ENCODE measurements at regions not wholly inside any gene's neighbourhood (a gene's known extent, or its start where the extent isn't known, plus 50 kb on each side); places are given as distances from the start of the nearest gene placed in this dataset.

DNA sequence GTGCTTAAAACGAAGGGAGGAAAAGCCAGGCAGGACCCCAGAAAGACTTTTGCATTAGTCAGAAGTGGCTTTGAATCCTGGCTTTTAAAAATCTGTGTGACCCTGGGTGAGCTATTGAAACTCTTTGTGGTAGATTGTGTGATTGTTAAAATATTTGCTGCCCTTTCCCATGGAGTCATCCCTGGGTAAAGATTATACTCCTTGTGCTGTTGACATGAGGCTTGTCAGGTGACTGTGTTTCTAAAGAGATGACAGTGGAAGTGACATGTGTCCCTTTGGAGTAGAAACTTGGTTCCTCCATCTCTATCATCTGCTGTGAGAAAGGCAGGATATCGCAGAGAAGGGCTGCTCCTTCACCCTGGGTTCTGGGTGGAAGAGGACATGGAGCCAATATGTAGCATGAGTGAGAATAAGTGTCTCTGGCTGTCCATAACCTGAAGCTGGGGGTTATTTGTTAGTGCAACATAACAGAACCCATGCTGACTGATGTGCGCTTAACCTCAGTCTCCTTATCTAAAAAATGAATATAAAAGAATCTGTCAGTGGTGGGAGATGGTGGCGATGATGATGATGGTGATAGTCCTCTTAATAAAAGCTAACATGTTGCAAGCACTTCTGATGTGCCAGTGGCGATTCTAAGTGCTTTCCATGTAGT, 187.6 kb downstream of the RHOU start:
- Histone ChIP-seq H3K9me3 (no peaks in the 10 kb centered on the region), H3K27ac (no peak overlapping the region), H3K27me3 (no peaks in the 10 kb centered on the region), H3K4me3 (no peak overlapping the region), H3K36me3 (no peaks in the 10 kb centered on the region), H3K4me1 (peaks cover 0 to 19% of the 10 kb centered on the region in 2 donors)
- DNase-seq (ENCODE audit: low spot score) = no peak
- TF ChIP-seq, protein P1, sequence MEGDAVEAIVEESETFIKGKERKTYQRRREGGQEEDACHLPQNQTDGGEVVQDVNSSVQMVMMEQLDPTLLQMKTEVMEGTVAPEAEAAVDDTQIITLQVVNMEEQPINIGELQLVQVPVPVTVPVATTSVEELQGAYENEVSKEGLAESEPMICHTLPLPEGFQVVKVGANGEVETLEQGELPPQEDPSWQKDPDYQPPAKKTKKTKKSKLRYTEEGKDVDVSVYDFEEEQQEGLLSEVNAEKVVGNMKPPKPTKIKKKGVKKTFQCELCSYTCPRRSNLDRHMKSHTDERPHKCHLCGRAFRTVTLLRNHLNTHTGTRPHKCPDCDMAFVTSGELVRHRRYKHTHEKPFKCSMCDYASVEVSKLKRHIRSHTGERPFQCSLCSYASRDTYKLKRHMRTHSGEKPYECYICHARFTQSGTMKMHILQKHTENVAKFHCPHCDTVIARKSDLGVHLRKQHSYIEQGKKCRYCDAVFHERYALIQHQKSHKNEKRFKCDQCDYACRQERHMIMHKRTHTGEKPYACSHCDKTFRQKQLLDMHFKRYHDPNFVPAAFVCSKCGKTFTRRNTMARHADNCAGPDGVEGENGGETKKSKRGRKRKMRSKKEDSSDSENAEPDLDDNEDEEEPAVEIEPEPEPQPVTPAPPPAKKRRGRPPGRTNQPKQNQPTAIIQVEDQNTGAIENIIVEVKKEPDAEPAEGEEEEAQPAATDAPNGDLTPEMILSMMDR (IDR thresholded peaks at IDR 0.05) = no peak

DNA sequence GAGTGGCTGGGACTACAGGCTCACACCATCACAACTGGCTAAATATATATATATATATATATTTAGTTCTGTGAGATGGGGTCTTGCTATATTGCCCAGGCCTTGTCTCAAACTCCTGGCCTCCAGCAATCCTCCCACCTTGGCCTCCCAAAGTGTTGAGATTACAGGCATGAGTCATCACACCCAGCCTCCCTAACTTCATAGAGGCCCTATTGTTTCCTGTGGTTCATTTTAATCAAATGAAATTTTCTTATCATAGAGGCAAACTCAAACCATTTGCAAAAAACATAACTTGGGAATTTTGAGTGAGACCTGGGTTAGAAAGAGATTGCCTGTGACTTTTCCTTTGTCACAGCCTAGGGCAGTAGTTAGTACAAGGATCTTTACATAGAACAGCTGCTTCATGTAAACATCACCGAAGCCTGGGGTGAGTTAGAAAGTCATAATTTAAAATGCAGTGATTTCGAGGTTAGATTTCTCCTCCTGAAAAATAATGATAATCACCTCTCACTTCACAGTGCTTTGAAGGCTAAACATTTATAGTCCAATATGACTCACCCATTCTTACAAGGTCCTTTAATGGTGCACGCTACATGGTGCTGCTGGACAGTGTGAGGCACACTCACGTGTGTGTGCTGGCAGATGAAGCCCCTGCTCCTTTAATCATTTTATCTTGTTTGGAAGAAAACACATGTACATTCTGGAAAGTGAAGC, 188.9 kb downstream of the RHOU start:
- DNase-seq (ENCODE audit: low spot score) = no peak
- H3K27ac ChIP-seq = no peak overlapping the region
- H3K36me3 ChIP-seq = no peaks in the 10 kb centered on the region
- H3K27me3 ChIP-seq = no peaks in the 10 kb centered on the region
- TF ChIP-seq, protein P1 (IDR thresholded peaks at IDR 0.05) = no peak
- H3K4me1 ChIP-seq = peaks cover 0 to 9% of the 10 kb centered on the region in 2 donors
- H3K9me3 ChIP-seq = no peaks in the 10 kb centered on the region
- no peak overlapping the region for H3K4me3 ChIP-seq

DNA sequence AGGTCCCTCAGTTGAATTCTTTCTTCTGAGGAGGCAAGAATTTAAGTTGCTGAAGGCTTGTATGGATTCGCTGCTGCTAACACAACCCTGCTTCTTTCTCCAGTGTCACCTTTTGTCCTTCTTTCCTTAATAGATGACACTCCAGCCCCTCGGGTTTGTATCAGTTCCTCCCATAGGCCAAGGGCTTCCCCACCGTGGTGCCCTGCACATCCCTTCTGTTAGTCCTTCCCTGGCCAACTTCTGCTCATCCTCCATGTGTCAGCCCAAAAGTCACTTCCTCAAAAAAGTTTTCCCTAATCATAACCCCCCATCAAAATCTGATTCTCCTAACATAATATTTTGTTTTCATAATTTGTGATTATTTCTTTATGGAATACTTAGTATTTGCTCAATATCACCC, 190.4 kb downstream of the RHOU start:
- no peaks in the 10 kb centered on the region for H3K27me3 ChIP-seq
- H3K9me3 ChIP-seq = no peaks in the 10 kb centered on the region
- DNase-seq (ENCODE audit: low spot score) = no peak
- H3K4me1 ChIP-seq = peaks cover 0 to 3% of the 10 kb centered on the region in 2 donors
- H3K36me3 ChIP-seq = no peaks in the 10 kb centered on the region
- no peak overlapping the region for H3K27ac ChIP-seq
- H3K4me3 ChIP-seq = no peak overlapping the region
- TF ChIP-seq, protein P1 (IDR thresholded peaks at IDR 0.05) = no peak

DNA sequence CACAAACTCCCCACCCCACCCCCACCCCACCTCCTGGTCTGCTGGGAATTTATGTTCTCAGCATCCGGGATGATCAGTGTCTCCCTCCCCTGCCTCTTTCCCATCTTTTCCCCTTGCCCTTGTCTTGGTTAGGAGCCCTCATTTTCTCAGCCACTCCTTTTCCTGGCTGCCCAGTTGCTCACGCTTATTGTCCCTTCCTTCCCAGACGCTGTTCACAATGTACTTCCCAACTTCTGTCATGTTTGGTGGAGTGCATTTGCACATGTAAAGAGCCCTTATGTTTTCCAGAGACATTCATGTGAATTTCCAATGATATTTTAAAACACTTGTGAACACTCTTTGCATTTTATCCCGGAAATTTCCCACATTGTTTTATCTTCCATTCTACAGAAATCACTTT, 192.1 kb downstream of the RHOU start:
- H3K27me3 ChIP-seq = no peaks in the 10 kb centered on the region
- no peaks in the 10 kb centered on the region for H3K9me3 ChIP-seq
- no peaks in the 10 kb centered on the region for H3K4me1 ChIP-seq
- H3K4me3 ChIP-seq = no peak overlapping the region
- no peak overlapping the region for H3K27ac ChIP-seq
- H3K36me3 ChIP-seq = no peaks in the 10 kb centered on the region
- no peak for DNase-seq (ENCODE audit: low spot score)
- TF ChIP-seq, protein P1 (IDR thresholded peaks at IDR 0.05) = no peak

DNA sequence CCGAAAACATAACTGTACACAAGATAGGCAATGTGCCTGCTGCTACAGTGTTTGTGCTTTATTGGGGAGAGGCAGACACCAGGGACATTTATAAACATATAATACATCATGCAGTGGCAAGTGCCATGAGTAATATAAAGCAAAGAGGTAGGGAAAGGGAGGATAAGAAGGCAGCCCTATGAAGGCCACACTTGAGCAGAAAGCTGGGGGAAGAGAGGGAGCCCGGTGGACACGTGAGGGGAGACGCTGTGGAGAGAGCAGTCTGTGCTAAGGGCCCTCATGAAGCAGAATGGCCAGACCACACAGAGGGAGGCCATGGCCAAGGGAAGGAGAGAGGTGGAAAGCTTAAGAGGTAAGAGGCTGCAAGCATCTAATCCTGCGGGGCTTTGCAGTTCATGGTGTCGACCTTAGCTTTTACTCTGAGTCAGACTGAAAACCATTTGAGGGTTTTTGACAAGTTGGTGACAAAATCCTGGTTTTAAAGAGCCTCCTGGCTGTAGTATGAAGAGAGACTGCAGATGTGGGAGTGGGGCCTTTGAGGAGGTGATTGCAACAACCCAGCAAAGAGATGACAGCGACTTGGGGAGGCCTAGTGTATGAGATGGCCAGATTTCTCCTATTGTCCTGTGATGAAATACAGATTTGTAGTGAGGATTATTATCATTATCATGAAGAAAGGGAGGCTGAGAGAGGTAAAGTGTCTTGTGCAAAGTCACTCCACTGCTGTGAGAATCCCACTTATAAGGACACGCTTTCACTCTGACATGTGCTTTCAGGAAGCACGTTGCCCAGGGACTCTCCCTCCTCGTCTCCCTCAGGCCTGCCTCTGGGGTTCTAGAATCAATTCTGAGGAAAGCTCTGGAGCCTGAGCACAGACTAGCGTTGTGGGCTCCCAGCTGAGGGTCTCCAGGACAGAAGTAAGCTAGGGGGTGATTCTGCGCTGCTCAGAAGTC, 192.9 kb downstream of the RHOU start:
- Histone ChIP-seq H3K27ac (no peak overlapping the region), H3K27me3 (no peaks in the 10 kb centered on the region), H3K4me3 (no peak overlapping the region), H3K4me1 (no peaks in the 10 kb centered on the region), H3K36me3 (no peaks in the 10 kb centered on the region), H3K9me3 (no peaks in the 10 kb centered on the region)
- no peak for DNase-seq (ENCODE audit: low spot score)
- TF ChIP-seq, protein P1 (IDR thresholded peaks at IDR 0.05) = no peak
